NCI-H2029 (cell line): ENCODE measurements at regions not wholly inside any gene's neighbourhood (a gene's known extent, or its start where the extent isn't known, plus 50 kb on each side); places are given as distances from the start of the nearest gene placed in this dataset.

Source experiments
- DNase-seq: peaks from one replicate; lab custom pipeline; 2025; lab: John Stamatoyannopoulos, UW

GRCh38 chr18:41353777-41354528 lies 601.1 kb upstream of the PIK3C3 start:
- DNase-seq: no peak

DNA sequence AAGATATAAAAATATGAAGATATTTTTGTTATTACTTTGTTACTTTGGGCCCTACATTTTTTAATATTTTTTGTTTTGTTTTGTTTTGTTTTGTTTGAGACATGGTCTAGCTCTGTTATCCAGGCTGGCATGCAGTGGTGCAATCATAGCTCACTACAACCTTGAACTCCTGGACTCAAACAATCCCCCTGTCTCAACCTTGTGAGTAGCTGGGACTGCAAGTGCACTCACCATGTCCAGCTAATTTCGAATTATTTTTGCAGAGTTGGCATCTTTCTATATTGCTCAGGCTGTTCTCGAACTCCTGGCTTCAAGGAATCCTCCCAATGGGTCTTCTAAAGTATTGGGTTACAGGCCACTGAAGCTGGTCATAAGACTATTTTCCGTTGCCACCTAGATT lies 603.6 kb upstream of the PIK3C3 start:
- DNase-seq: no peak

- DNase-seq: no peak
These were observed 608.0 kb upstream of the PIK3C3 start for GRCh38 chr18:41347057-41347456.

DNA sequence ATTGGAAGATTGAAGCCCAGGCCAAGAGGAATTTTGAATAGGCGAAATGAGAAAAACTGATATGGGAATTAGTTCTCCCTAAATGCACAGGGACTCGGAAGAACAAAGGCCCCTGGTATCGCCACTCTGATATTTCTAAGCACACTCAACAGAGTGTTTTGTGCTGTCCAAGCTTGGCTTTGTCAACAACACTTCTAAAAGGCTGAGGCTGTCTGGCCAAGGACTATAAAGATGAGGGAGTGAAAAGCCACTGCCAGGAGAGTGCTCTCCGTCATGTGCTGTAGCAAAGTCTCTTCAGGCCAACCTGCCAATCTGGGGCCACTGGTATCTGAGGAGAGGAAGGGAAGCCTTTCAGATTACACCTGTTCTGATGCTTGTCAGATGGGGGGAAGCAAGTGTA lies 611.2 kb upstream of the PIK3C3 start:
- no peak for DNase-seq

- DNase-seq: no peak
These were observed 616.7 kb upstream of the PIK3C3 start for GRCh38 chr18:41338341-41338740.

GRCh38 chr18:41331661-41332060 lies 623.4 kb upstream of the PIK3C3 start:
- DNase-seq: no peak

DNA sequence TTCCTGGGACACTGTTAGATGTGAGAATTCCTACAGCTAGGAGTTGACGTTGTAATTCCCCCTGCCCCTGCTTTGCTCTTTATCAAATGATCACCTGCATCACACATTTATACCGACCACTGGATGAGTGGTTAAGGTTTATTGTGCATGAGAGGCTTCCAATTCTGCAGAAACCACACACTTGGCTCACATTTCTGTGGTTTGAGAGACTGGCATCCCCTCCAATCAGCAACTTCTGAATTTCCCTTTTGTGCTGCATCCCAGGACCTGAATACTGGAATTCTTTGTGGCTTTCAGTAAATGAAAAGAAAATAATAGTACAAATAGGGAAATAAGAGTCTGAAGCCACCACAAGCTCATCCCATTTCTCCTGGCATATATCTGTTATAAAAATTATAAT lies 628.7 kb upstream of the PIK3C3 start:
- DNase-seq: no peak

- no peak for DNase-seq
These were observed 630.1 kb upstream of the PIK3C3 start for GRCh38 chr18:41324934-41325333.

DNA sequence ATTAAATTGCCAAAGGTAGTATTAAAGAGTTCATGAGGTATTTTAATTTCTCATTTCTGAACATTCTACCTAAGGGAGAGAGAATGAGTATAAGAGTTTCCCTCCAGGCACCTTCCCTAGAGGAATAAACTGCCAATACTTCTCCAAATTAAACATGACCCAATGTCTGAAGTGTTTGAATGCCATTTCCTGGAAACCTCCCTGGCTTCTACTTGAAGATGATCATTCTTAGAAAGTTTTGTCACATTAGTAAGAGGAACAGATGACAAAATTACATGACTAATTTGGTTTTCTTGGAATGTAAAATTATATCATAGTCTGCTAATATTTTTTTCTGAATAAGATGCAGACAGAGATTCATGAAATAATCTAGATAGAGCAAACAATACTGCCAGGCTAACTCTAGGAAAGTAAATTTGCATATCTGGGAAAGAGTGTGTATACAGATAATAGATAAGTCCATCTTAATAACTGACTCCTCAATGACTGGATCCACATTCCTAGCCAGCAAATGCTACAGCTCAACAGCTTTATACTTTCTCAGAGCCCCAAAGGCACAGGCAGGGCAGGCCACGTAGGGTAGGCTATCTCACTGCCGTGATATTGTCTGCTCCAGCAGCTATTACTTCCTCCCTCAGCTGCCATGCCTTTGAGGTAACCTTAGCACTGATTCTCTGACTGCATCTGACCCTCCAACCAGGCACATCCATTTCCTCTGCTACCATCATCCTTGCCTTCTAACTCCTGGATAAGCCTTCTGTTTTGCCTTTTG lies 630.8 kb upstream of the PIK3C3 start:
- DNase-seq: no peak

DNA sequence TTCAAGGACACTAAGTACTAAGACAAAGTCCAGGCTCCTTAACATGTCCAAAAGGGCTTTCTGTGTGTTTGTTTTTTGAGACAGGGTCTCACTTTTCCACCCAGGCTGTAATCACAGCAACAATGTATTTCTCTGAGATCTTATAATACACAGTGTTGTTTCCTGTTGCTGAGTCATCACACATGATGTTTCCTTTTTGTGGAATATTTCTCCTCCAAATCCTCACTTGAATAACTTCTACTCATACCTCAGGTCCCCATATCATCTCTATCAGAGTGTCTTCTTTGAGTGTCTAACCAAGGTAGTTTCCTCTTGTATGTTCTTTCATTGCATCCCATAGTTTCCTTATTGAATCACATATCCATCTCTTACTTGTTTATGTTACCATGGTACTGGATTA lies 632.0 kb upstream of the PIK3C3 start:
- DNase-seq: no peak

GRCh38 chr18:41320100-41320499 lies 634.9 kb upstream of the PIK3C3 start:
- no peak for DNase-seq

DNA sequence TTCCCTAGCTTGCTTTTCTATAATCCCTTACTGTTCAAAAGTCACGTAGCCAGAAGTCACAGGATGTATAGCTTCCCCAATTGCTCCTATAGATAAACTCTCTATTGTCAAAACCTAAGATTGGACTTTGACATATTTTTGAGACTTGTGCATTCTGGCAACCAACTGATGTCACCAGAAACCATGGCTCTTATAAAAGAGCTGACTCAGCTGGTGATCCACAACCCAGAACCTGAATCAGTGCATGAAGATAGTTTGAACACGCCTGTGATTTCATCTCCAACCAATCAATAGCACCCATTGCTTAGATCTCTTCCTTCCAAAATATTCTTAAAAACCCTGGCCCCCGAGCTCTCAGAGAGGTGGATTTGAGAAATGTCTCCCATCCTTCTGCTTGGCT lies 639.9 kb upstream of the PIK3C3 start:
- no peak for DNase-seq

DNA sequence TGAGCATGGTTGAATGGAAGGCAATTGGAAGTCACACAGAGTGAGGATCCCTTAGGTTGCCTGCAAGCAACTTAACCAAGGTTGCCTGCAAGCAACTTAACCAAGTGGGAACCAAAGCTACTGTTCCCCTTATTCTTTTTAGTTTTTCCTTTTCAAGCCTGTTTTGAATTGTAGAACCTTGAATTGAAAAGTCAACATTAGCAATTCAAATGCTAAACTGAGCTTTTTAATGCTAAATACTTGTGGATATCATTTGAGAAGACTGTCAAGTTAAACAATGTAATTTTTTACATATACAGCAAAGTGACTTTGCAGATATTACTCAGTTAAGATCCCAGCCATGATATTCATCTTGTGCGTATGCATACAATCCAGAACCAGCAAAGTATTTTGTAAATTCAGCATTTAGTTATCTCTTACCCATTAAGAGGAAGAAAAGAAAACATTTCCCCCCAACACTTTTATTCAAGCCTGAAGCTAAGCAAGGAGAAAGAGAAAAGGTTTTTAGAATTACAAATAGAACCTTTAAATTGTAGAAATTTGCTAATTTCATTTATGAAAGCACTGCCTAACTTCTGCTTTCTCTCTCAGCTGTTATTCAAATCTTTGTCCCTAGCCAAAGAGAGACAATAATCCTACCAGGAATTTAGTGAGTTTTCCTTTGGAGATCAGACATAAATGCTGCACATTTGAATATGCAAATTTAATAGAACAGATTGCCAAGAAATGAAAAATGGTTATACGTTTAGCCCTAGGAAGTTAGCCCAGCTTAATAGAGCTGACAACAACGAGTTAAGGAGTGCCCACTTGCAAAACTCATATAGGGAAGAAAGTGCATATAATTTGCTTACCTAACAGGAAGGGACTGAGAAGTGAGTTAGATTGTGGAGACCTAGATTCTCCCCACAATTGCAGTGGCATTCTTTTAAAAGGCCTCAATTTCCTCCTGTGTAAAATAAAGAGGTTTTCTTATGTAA lies 643.2 kb upstream of the PIK3C3 start:
- DNase-seq: no peak

DNA sequence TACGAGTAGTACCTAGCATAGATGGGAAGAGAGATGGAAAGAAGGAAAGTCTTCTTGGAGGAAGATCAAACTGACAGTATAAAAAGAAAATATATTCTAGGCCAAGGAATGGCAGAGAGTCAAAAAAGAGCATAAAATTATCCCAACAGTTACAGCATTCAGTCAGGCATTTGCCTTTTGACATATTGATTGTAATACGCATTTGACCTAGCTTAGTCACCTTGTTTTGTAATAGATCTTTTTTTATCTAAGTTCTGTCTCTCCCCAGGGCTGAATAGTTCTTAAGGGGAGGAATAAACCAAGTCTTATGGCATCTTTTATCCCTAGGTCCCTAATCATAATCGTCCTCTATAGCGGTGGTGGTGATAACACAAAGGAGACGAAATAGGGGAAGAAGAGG lies 657.3 kb upstream of the PIK3C3 start:
- no peak for DNase-seq

DNA sequence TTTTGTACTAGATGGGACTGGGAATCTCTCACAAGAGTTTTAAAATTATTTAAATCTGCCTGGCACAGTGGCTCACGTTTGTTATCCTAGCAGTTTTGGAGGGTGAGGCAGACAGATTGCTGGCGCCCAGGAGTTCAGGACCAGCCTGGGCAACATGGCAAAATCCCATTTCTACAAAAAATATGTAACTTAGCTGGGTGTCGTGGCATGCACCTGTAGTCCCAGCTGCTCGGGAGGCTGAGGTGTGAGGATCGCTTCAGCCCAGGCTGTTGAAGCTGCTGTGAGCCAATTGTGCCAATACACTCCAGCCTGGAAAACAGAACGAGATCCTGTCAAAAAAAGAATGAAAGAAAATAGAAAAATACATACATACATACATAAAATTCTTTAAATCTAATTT lies 685.7 kb upstream of the PIK3C3 start:
- DNase-seq: no peak

- DNase-seq: no peak
These were observed 686.8 kb upstream of the PIK3C3 start for GRCh38 chr18:41268271-41268670.

DNA sequence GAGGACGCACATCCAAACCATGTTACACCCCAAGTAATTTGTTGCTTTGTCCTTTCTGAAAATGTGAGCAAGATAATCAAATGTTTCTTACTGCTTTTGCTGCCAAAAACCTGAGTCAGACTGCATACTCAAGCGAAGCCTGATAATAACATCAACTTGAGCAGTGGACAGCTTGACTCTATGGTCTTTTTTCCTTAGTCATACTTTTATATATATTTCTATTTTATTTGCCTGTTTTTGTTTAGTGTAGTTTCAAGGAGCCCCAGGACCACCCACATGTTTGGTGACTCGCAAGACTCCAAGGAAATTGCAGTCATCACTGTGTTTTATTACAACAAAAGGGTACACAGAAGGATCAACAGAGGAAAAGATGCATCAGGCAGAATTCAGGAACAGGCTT lies 688.4 kb upstream of the PIK3C3 start:
- DNase-seq: no peak

- DNase-seq: no peak
These were observed 688.8 kb upstream of the PIK3C3 start for GRCh38 chr18:41266204-41266603.

GRCh38 chr18:41265047-41265446 lies 690.0 kb upstream of the PIK3C3 start:
- DNase-seq: no peak

DNA sequence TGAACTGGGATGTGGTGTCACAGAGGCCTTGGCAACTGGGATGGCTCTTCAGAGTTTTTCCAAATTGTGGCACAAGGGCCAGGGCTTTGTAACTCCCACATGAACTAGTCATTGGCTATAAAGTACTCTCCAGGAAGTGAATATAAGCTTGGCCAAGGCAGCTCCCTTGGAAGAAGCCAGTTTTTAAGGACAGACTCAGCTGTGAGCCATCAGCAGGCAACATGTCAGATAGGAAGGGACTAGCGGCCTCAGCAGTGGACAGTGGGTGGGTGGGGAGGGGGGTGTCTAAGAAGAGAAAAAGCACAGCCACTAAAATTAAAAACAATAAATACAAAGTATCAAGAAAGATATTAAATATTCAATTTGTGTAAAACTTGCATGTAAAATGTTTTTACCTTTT lies 691.1 kb upstream of the PIK3C3 start:
- no peak for DNase-seq

- DNase-seq: no peak
These were observed 692.3 kb upstream of the PIK3C3 start for GRCh38 chr18:41262688-41263087.

DNA sequence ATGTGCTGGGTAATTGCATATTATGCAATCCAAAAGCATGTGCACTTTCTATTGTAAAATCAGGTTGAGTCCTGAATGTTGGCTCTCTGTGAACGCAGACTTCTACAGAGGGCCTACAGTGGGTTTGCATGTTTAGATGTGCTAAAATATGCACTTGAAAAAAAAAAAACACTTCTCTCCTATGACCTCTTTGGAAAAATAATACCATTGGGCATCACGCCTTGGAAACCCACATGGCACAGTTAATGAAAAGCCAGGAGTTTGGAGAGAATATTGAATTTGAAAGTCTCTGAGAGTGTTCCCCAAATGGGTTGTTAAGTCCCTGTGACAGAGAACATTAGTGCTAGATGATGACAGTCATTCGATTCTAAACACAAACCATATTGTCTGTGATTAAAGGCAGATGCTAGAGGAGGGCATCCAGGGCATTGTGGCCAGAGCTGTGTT lies 710.4 kb upstream of the PIK3C3 start:
- no peak for DNase-seq
